ENCODE measurements at regions not wholly inside any gene's neighbourhood (a gene's known extent, or its start where the extent isn't known, plus 50 kb on each side); places are given as distances from the start of the nearest gene placed in this dataset.

DNA sequence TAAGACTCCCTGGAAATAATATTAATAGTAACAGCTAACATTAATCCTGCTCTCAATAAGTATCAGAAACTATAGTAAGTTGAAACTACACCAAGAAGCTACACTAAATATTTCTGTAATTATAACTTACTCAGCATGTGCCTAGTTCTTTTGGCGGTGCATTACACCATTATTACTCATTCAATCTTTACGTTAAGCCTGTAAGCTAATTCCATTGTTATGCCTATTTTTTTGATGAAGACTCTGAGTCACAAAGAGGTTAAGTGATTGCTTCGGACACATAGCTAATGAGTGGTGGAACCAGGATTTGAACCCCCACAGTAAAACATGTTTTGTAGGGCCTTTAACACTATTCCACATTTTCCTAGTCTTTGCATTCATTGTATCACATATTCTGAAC is 111.6 kb downstream of the RASSF10 start:
- Mint-ChIP-seq H3K27ac (ENCODE audit: unreplicated experiment) (no peak overlapping the region), H3K4me1 (ENCODE audit: low read depth, unreplicated experiment) (peaks cover 55% of the 10 kb centered on the region)
- intact Hi-C loops (cut with micrococcal nuclease; ENCODE audit: unreplicated experiment), result no loop called here

DNA sequence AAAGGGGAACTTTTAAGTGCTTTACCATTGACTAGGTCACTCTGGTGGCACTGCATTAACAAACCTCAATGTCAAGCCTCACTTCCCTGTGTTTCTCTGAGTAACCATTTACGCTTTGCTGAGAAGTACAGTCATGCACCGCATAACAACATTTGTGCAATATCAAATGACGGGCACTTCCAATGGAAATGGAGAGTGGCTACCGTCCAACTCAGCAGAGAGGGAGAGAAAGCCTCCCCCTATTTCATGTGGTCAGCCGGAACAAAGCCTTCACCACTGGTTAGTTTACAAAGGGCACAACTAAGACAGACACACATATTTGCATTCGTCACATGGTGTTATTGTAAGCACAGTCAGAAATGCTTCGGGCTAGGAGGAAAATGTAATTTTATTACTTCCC is 117.3 kb downstream of the RASSF10 start:
- Mint-ChIP-seq H3K9me3 (ENCODE audit: low read depth, unreplicated experiment) (peaks cover 11% of the 10 kb centered on the region), H3K27ac (ENCODE audit: unreplicated experiment) (no peak overlapping the region), H3K4me1 (ENCODE audit: low read depth, unreplicated experiment) (no peaks in the 10 kb centered on the region), H3K36me3 (ENCODE audit: insufficient read depth, unreplicated experiment) (no peaks in the 10 kb centered on the region), H3K4me3 (ENCODE audit: low read depth, unreplicated experiment) (no peak overlapping the region), H3K27me3 (ENCODE audit: unreplicated experiment) (no peaks in the 10 kb centered on the region)
- CTCF ChIA-PET, result no interaction called here
- no peak for DNase-seq
- intact Hi-C loops (cut with micrococcal nuclease; ENCODE audit: unreplicated experiment), result no loop called here
- TF ChIP-seq, protein P1, sequence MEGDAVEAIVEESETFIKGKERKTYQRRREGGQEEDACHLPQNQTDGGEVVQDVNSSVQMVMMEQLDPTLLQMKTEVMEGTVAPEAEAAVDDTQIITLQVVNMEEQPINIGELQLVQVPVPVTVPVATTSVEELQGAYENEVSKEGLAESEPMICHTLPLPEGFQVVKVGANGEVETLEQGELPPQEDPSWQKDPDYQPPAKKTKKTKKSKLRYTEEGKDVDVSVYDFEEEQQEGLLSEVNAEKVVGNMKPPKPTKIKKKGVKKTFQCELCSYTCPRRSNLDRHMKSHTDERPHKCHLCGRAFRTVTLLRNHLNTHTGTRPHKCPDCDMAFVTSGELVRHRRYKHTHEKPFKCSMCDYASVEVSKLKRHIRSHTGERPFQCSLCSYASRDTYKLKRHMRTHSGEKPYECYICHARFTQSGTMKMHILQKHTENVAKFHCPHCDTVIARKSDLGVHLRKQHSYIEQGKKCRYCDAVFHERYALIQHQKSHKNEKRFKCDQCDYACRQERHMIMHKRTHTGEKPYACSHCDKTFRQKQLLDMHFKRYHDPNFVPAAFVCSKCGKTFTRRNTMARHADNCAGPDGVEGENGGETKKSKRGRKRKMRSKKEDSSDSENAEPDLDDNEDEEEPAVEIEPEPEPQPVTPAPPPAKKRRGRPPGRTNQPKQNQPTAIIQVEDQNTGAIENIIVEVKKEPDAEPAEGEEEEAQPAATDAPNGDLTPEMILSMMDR (IDR thresholded peaks at IDR 0.05; ENCODE audit: unreplicated experiment), result no peak
- no TSS peak for BruUV-seq (replicated peaks)

More for the DNA sequence above, 111.6 kb downstream of the RASSF10 start:
- Mint-ChIP-seq H3K9me3 (ENCODE audit: low read depth, unreplicated experiment) (peaks cover 8% of the 10 kb centered on the region), H3K4me3 (ENCODE audit: low read depth, unreplicated experiment) (no peak overlapping the region), H3K27me3 (ENCODE audit: unreplicated experiment) (no peaks in the 10 kb centered on the region), H3K36me3 (ENCODE audit: insufficient read depth, unreplicated experiment) (no peaks in the 10 kb centered on the region)
- no peak for DNase-seq
- CTCF ChIA-PET, result interaction anchor here (1.2 kb wide), 1 partner anchor 157 kb away, joined by 4 read pairs; no protein-coding TSS in a partner anchor
- TF ChIP-seq, protein P1 (IDR thresholded peaks at IDR 0.05; ENCODE audit: unreplicated experiment), result no peak
- no TSS peak for BruUV-seq (replicated peaks)

DNA sequence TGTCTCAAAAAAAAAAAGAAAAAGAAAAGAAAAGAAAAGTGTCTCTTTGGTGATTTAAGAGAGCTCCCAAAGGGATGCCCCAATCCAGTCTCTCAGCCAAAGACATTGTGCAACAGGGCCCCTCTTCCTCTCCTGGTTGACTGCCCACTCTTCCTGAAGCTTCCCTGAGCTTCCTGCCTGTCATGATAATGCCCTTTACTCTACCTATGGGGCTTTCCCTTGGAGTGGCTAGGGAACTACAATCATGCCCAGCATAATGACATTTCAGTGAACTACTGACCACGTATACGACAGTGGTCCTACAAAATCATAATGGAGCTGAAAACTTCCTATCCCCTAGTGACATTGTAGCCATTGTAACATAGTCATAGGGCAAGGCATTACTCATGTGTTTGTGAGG is 118.0 kb downstream of the RASSF10 start:
- DNase-seq, result no peak
- H3K9me3 Mint-ChIP-seq (ENCODE audit: low read depth, unreplicated experiment), result peaks cover 11% of the 10 kb centered on the region
- H3K4me3 Mint-ChIP-seq (ENCODE audit: low read depth, unreplicated experiment), result no peak overlapping the region
- H3K4me1 Mint-ChIP-seq (ENCODE audit: low read depth, unreplicated experiment), result no peaks in the 10 kb centered on the region
- intact Hi-C loops (cut with micrococcal nuclease; ENCODE audit: unreplicated experiment), result no loop called here
- TF ChIP-seq, protein P1 (IDR thresholded peaks at IDR 0.05; ENCODE audit: unreplicated experiment), result no peak
- H3K27me3 Mint-ChIP-seq (ENCODE audit: unreplicated experiment), result no peaks in the 10 kb centered on the region
- no peak overlapping the region for H3K27ac Mint-ChIP-seq (ENCODE audit: unreplicated experiment)
- no TSS peak for BruUV-seq (replicated peaks)
- CTCF ChIA-PET, result no interaction called here
- H3K36me3 Mint-ChIP-seq (ENCODE audit: insufficient read depth, unreplicated experiment), result no peaks in the 10 kb centered on the region

DNA sequence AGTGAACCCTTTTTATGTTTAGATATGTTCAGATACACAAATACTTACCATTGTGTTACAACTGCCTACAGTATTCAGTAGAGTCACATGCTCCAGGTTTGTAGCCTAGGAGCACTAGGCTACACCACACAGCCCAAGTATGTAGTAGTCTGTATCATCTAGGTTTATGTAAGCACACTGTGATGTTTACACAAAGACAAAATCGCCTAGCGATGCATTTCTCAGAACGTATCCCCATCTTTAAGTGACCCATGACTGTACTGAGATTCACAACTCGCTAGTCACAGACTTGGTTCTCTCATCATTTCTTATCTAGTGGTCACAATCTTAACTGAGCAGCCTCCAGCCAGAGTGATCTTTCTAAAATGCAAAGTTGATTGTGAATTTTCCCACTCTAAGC is 119.2 kb downstream of the RASSF10 start:
- H3K4me3 Mint-ChIP-seq (ENCODE audit: low read depth, unreplicated experiment), result no peak overlapping the region
- H3K36me3 Mint-ChIP-seq (ENCODE audit: insufficient read depth, unreplicated experiment), result no peaks in the 10 kb centered on the region
- TF ChIP-seq, protein P1 (IDR thresholded peaks at IDR 0.05; ENCODE audit: unreplicated experiment), result no peak
- intact Hi-C loops (cut with micrococcal nuclease; ENCODE audit: unreplicated experiment), result no loop called here
- H3K9me3 Mint-ChIP-seq (ENCODE audit: low read depth, unreplicated experiment), result peaks cover 7% of the 10 kb centered on the region
- H3K27ac Mint-ChIP-seq (ENCODE audit: unreplicated experiment), result no peak overlapping the region
- no TSS peak for BruUV-seq (replicated peaks)
- peaks cover 7% of the 10 kb centered on the region for H3K4me1 Mint-ChIP-seq (ENCODE audit: low read depth, unreplicated experiment)
- CTCF ChIA-PET, result interaction anchor here (0.7 kb wide), 1 partner anchor 985 kb away, joined by 3 read pairs; no protein-coding TSS in a partner anchor
- no peak for DNase-seq
- H3K27me3 Mint-ChIP-seq (ENCODE audit: unreplicated experiment), result no peaks in the 10 kb centered on the region
